ENCODE measurements at regions not wholly inside any gene's neighbourhood (a gene's known extent, or its start where the extent isn't known, plus 50 kb on each side); places are given as distances from the start of the nearest gene placed in this dataset.
A peak's percentile ranks its signal among the peaks of the same experiment; 100 is the strongest.

GRCh38 chr18:23388357-23388756 lies 64.7 kb upstream of the RIOK3 start:
- no peak for ATAC-seq

- ATAC-seq, result no peak
Measured at GRCh38 chr18:23391156-23391555, 61.9 kb upstream of the RIOK3 start.

- ATAC-seq, result no peak
Measured at GRCh38 chr18:23397907-23398306, 55.2 kb upstream of the RIOK3 start.

DNA sequence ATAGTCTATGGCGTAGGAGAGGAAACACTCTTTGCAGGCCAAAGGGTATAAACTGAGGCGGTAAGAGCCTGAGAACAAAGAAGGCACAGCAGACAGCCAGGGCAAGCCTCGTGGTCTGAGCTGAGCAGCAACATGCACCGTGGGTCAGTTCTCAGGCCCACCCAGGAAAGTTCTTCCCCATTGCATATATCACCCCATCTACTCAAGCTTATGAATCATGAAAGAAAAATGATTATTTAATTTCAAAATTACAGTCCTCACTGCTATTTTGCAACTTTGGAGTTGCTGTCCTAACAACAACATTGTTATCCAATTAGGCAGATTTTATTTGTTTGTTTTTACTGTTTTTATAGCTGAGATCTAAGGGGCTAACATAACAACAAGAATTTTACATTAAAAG lies 54.7 kb upstream of the RIOK3 start:
- ATAC-seq, result no peak

GRCh38 chr18:23399067-23399466 lies 54.0 kb upstream of the RIOK3 start:
- no peak for ATAC-seq

GRCh38 chr18:23400918-23401317 lies 52.2 kb upstream of the RIOK3 start:
- no peak for ATAC-seq

DNA sequence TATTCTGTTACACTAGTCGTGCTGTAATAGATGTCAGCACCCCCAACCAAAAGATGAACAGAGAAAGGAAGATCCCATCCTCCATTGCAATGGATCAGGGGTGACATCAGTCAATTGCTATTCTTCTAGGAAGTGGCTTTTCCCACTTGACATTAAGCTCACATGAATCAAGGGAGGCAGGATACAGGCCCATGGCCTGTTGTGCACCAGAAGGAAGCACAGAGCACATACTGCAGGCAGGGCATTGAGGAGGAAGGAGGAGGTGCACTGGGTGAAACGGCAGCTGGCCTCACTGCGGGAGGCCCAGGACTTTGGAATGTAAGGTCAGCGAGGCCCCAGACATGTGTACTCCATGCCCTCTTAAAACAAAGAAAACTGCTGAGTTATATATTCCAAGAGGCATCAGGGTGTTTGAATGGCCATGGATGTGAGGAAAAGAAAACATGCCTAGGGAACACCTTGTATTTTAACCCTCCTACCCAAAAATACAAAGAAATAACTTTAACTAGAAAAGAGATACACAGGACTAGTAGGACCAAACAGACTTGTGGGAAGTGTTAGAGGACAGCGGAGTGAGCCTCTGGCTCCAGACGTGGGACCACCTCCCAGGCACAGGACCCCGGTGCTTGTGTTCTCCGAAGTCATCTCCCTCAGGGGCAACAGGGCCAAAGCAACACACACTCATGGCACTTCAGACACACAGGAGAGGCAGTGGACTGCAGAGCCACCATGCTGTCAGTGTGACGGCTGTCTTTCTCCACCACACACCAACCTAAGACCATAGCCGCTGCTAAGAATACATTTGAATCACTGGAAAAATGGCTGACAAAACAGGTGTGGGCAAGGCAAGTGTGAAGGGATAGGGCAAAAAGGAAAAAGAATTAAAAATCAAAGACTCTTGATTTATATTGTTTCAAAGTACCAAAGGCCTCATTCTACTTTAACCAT lies 51.4 kb upstream of the RIOK3 start:
- ATAC-seq, result peak; percentile 34

Data from esophagus mucosa (tissue), 1 donor.